ENCODE measurements at regions not wholly inside any gene's neighbourhood (a gene's known extent, or its start where the extent isn't known, plus 50 kb on each side); places are given as distances from the start of the nearest gene placed in this dataset.

DNA sequence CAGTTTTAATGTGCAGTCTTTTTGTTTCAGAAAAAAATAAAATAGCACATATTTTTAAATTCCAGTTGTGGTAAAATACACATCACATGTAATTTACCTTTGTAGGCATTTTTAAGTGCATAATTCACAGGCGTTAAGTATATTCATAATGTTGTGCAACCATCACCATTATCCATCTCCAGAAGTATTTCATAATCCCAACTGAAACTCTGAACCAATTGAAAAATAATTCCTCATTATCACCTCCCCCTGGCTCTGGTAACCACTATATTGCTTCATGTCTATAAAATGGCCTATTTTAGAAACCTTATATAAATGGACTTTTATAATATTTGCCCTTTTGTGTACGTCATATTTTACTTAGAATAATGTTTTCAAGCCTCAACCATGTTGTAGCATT, 756.5 kb upstream of the KLHL1 start:
- no peak for DNase-seq (ENCODE audit: low read depth)
- H3K27ac Mint-ChIP-seq (ENCODE audit: unreplicated experiment), result no peak overlapping the region
- no peaks in the 10 kb centered on the region for H3K4me1 Mint-ChIP-seq (ENCODE audit: low read depth, unreplicated experiment)
- Histone ChIP-seq H3K4me1 (ENCODE audit: insufficient read depth, low read length) (no peaks in the 10 kb centered on the region), H3K36me3 (ENCODE audit: insufficient read depth, low read length) (no peaks in the 10 kb centered on the region), H3K79me2 (ENCODE audit: insufficient read depth, low read length) (no peaks in the 10 kb centered on the region), H3K27me3 (ENCODE audit: insufficient read depth, low read length) (no peaks in the 10 kb centered on the region), H2AFZ (ENCODE audit: low read depth, low read length) (no peak overlapping the region), H3K9ac (ENCODE audit: low read length) (no peak overlapping the region), H3K4me2 (ENCODE audit: low read length) (no peak overlapping the region), H3K9me3 (ENCODE audit: insufficient read depth, low read depth, low read length) (no peaks in the 10 kb centered on the region), H3K27ac (ENCODE audit: low read depth, low read length) (no peak overlapping the region), H3K4me3 (ENCODE audit: insufficient read depth, low read depth, low read length) (no peak overlapping the region), H4K20me1 (ENCODE audit: insufficient read depth, low read length) (no peaks in the 10 kb centered on the region)
- H3K4me3 Mint-ChIP-seq (ENCODE audit: unreplicated experiment), result no peak overlapping the region
- H3K36me3 Mint-ChIP-seq (ENCODE audit: low read depth, unreplicated experiment), result no peaks in the 10 kb centered on the region
- H3K9me3 Mint-ChIP-seq (ENCODE audit: unreplicated experiment), result peaks cover 6% of the 10 kb centered on the region
- H3K27me3 Mint-ChIP-seq (ENCODE audit: low read depth, unreplicated experiment), result no peaks in the 10 kb centered on the region
- FAIRE-seq, result no peak
- TF ChIP-seq EZH2 (IDR thresholded peaks at IDR 0.05; ENCODE audit: insufficient read depth, low read length), result no peak

- DNase-seq (ENCODE audit: low read depth) (no peak), FAIRE-seq (no peak)
- Mint-ChIP-seq H3K27me3 (ENCODE audit: low read depth, unreplicated experiment) (no peaks in the 10 kb centered on the region), H3K4me1 (ENCODE audit: low read depth, unreplicated experiment) (no peaks in the 10 kb centered on the region), H3K4me3 (ENCODE audit: unreplicated experiment) (no peak overlapping the region), H3K36me3 (ENCODE audit: low read depth, unreplicated experiment) (no peaks in the 10 kb centered on the region), H3K9me3 (ENCODE audit: unreplicated experiment) (peaks cover 6% of the 10 kb centered on the region), H3K27ac (ENCODE audit: unreplicated experiment) (no peak overlapping the region)
- H3K4me3 ChIP-seq (ENCODE audit: insufficient read depth, low read depth, low read length), result no peak overlapping the region
- no peaks in the 10 kb centered on the region for H3K36me3 ChIP-seq (ENCODE audit: insufficient read depth, low read length)
- H3K9me3 ChIP-seq (ENCODE audit: insufficient read depth, low read depth, low read length), result no peaks in the 10 kb centered on the region
- H3K27me3 ChIP-seq (ENCODE audit: insufficient read depth, low read length), result no peaks in the 10 kb centered on the region
- H3K9ac ChIP-seq (ENCODE audit: low read length), result no peak overlapping the region
- no peaks in the 10 kb centered on the region for H4K20me1 ChIP-seq (ENCODE audit: insufficient read depth, low read length)
- no peak overlapping the region for H3K4me2 ChIP-seq (ENCODE audit: low read length)
- H3K27ac ChIP-seq (ENCODE audit: low read depth, low read length), result no peak overlapping the region
- no peaks in the 10 kb centered on the region for H3K4me1 ChIP-seq (ENCODE audit: insufficient read depth, low read length)
- H2AFZ ChIP-seq (ENCODE audit: low read depth, low read length), result no peak overlapping the region
- TF ChIP-seq EZH2 (IDR thresholded peaks at IDR 0.05; ENCODE audit: insufficient read depth, low read length), result no peak
- TF ChIP-seq, protein P1, sequence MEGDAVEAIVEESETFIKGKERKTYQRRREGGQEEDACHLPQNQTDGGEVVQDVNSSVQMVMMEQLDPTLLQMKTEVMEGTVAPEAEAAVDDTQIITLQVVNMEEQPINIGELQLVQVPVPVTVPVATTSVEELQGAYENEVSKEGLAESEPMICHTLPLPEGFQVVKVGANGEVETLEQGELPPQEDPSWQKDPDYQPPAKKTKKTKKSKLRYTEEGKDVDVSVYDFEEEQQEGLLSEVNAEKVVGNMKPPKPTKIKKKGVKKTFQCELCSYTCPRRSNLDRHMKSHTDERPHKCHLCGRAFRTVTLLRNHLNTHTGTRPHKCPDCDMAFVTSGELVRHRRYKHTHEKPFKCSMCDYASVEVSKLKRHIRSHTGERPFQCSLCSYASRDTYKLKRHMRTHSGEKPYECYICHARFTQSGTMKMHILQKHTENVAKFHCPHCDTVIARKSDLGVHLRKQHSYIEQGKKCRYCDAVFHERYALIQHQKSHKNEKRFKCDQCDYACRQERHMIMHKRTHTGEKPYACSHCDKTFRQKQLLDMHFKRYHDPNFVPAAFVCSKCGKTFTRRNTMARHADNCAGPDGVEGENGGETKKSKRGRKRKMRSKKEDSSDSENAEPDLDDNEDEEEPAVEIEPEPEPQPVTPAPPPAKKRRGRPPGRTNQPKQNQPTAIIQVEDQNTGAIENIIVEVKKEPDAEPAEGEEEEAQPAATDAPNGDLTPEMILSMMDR (IDR thresholded peaks at IDR 0.05; ENCODE audit: insufficient read depth, low read depth, low read length), result no peak
- no peaks in the 10 kb centered on the region for H3K79me2 ChIP-seq (ENCODE audit: insufficient read depth, low read length)
Measured at GRCh38 chr13:70856711-70857110, 748.5 kb upstream of the KLHL1 start.

- Histone ChIP-seq H4K20me1 (ENCODE audit: insufficient read depth, low read length) (no peaks in the 10 kb centered on the region), H3K9me3 (ENCODE audit: insufficient read depth, low read depth, low read length) (no peaks in the 10 kb centered on the region), H3K27me3 (ENCODE audit: insufficient read depth, low read length) (no peaks in the 10 kb centered on the region), H3K79me2 (ENCODE audit: insufficient read depth, low read length) (no peaks in the 10 kb centered on the region), H3K9ac (ENCODE audit: low read length) (no peak overlapping the region), H3K36me3 (ENCODE audit: insufficient read depth, low read length) (no peaks in the 10 kb centered on the region), H3K4me2 (ENCODE audit: low read length) (no peak overlapping the region), H3K4me3 (ENCODE audit: insufficient read depth, low read depth, low read length) (no peak overlapping the region), H3K27ac (ENCODE audit: low read depth, low read length) (no peak overlapping the region), H2AFZ (ENCODE audit: low read depth, low read length) (no peak overlapping the region), H3K4me1 (ENCODE audit: insufficient read depth, low read length) (no peaks in the 10 kb centered on the region)
- Mint-ChIP-seq H3K9me3 (ENCODE audit: unreplicated experiment) (peaks cover 6% of the 10 kb centered on the region), H3K4me3 (ENCODE audit: unreplicated experiment) (no peak overlapping the region), H3K4me1 (ENCODE audit: low read depth, unreplicated experiment) (no peaks in the 10 kb centered on the region), H3K36me3 (ENCODE audit: low read depth, unreplicated experiment) (no peaks in the 10 kb centered on the region), H3K27ac (ENCODE audit: unreplicated experiment) (no peak overlapping the region), H3K27me3 (ENCODE audit: low read depth, unreplicated experiment) (no peaks in the 10 kb centered on the region)
- no peak for DNase-seq (ENCODE audit: low read depth)
- TF ChIP-seq, protein P1 (IDR thresholded peaks at IDR 0.05; ENCODE audit: insufficient read depth, low read depth, low read length), result no peak
- no peak for TF ChIP-seq EZH2 (IDR thresholded peaks at IDR 0.05; ENCODE audit: insufficient read depth, low read length)
- no peak for FAIRE-seq
Measured at GRCh38 chr13:70856025-70856424, 747.8 kb upstream of the KLHL1 start.

Data from astrocyte (in vitro differentiated cells and primary cell).